ENCODE measurements at regions not wholly inside any gene's neighbourhood (a gene's known extent, or its start where the extent isn't known, plus 50 kb on each side); places are given as distances from the start of the nearest gene placed in this dataset.

DNA sequence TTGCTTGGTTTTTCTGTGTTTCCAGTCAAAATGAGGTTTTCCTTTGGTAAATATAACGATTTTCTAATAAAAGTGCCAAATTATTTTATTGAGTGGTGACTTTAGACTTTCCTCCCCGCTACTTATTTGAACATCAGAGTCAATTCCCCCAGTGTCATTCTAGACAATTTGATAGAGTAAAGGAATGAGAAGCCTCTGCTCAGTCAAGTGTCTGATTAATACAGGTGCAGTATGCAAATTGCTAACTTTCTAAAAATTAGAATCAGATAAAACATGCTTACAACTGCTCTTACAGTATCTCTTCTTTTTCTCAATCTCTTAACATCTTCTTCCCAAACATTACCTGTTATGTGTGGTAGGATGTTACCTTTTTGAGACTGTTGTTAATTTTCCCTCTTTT, 148.7 kb downstream of the CD83 start:
- Histone ChIP-seq H3K27ac (no peak overlapping the region), H3K27me3 (no peaks in the 10 kb centered on the region), H3K9me3 (peaks cover 0 to 29% (median 12%) of the 10 kb centered on the region in 11 donors), H3K4me1 (peaks cover 0 to 6% (median 0%) of the 10 kb centered on the region in 9 donors), H3K36me3 (peaks cover 0 to 4% (median 0%) of the 10 kb centered on the region in 9 donors), H3K4me3 (no peak overlapping the region)
- TF ChIP-seq, protein P1, sequence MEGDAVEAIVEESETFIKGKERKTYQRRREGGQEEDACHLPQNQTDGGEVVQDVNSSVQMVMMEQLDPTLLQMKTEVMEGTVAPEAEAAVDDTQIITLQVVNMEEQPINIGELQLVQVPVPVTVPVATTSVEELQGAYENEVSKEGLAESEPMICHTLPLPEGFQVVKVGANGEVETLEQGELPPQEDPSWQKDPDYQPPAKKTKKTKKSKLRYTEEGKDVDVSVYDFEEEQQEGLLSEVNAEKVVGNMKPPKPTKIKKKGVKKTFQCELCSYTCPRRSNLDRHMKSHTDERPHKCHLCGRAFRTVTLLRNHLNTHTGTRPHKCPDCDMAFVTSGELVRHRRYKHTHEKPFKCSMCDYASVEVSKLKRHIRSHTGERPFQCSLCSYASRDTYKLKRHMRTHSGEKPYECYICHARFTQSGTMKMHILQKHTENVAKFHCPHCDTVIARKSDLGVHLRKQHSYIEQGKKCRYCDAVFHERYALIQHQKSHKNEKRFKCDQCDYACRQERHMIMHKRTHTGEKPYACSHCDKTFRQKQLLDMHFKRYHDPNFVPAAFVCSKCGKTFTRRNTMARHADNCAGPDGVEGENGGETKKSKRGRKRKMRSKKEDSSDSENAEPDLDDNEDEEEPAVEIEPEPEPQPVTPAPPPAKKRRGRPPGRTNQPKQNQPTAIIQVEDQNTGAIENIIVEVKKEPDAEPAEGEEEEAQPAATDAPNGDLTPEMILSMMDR (IDR thresholded peaks at IDR 0.05): no peak
- ATAC-seq (no peak), DNase-seq (no peak)
- intact Hi-C loops (cut with DNase I): no loop called here
- 89 to 93% methylated on average over 2 of the region's 2 CpGs for WGBS, 2 donors

- ATAC-seq: no peak
These were observed 150.5 kb downstream of the CD83 start for GRCh38 chr6:14267885-14268660.

GRCh38 chr6:14269436-14269835, 151.9 kb downstream of the CD83 start:
- no peak for DNase-seq
- no peaks in the 10 kb centered on the region for H3K27me3 ChIP-seq
- peaks cover 0 to 23% (median under 1%) of the 10 kb centered on the region in 9 donors for H3K4me1 ChIP-seq
- no peaks in the 10 kb centered on the region for H3K36me3 ChIP-seq
- ATAC-seq: no peak
- TF ChIP-seq, protein P1 (IDR thresholded peaks at IDR 0.05): no peak
- H3K27ac ChIP-seq: no peak overlapping the region
- no peak overlapping the region for H3K4me3 ChIP-seq
- H3K9me3 ChIP-seq: peaks cover 0 to 6% (median 1%) of the 10 kb centered on the region in 11 donors
- intact Hi-C loops (cut with DNase I): no loop called here
- WGBS, 2 donors: 63 to 68% methylated on average over 2 of the region's 2 CpGs

More at GRCh38 chr6:14267885-14268660, 150.5 kb downstream of the CD83 start:
- DNase-seq: no peak
- peaks cover 0 to 4% (median 0%) of the 10 kb centered on the region in 9 donors for H3K36me3 ChIP-seq
- H3K9me3 ChIP-seq: peaks cover 0 to 20% (median 12%) of the 10 kb centered on the region in 11 donors
- H3K4me1 ChIP-seq: peaks cover 0 to 18% (median 0%) of the 10 kb centered on the region in 9 donors
- no peak overlapping the region for H3K4me3 ChIP-seq
- TF ChIP-seq, protein P1 (IDR thresholded peaks at IDR 0.05): no peak
- WGBS, 2 donors: 94 to 97% methylated on average over 9 of the region's 9 CpGs
- H3K27ac ChIP-seq: no peak overlapping the region
- H3K27me3 ChIP-seq: no peaks in the 10 kb centered on the region
- intact Hi-C loops (cut with DNase I): no loop called here

- ATAC-seq: no peak
- DNase-seq: no peak
- TF ChIP-seq, protein P1 (IDR thresholded peaks at IDR 0.05): no peak
- peaks cover 1 to 32% (median 9%) of the 10 kb centered on the region in 9 donors for H3K4me1 ChIP-seq
- 97 to 98% methylated on average over 5 of the region's 5 CpGs for WGBS, 2 donors
- intact Hi-C loops (cut with DNase I): no loop called here
- no peak overlapping the region for H3K27ac ChIP-seq
- no peaks in the 10 kb centered on the region for H3K27me3 ChIP-seq
- H3K36me3 ChIP-seq: no peaks in the 10 kb centered on the region
- no peak overlapping the region for H3K4me3 ChIP-seq
- H3K9me3 ChIP-seq: no peaks in the 10 kb centered on the region
These were observed 152.7 kb downstream of the CD83 start for GRCh38 chr6:14270142-14270893.
